ENCODE measurements at regions not wholly inside any gene's neighbourhood (a gene's known extent, or its start where the extent isn't known, plus 50 kb on each side); places are given as distances from the start of the nearest gene placed in this dataset.

- TF ChIP-seq, protein P1, sequence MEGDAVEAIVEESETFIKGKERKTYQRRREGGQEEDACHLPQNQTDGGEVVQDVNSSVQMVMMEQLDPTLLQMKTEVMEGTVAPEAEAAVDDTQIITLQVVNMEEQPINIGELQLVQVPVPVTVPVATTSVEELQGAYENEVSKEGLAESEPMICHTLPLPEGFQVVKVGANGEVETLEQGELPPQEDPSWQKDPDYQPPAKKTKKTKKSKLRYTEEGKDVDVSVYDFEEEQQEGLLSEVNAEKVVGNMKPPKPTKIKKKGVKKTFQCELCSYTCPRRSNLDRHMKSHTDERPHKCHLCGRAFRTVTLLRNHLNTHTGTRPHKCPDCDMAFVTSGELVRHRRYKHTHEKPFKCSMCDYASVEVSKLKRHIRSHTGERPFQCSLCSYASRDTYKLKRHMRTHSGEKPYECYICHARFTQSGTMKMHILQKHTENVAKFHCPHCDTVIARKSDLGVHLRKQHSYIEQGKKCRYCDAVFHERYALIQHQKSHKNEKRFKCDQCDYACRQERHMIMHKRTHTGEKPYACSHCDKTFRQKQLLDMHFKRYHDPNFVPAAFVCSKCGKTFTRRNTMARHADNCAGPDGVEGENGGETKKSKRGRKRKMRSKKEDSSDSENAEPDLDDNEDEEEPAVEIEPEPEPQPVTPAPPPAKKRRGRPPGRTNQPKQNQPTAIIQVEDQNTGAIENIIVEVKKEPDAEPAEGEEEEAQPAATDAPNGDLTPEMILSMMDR (IDR thresholded peaks at IDR 0.05; ENCODE audit: unreplicated experiment) = no peak
- H3K36me3 Mint-ChIP-seq (ENCODE audit: insufficient read depth, unreplicated experiment) = no peaks in the 10 kb centered on the region
- CTCF ChIA-PET = interaction anchor here (0.7 kb wide), 1 partner anchor 60 kb away, joined by 3 read pairs; no protein-coding TSS in a partner anchor
- DNase-seq = no peak
- BruUV-seq (replicated peaks) = no TSS peak
- H3K9me3 Mint-ChIP-seq (ENCODE audit: low read depth, unreplicated experiment) = no peaks in the 10 kb centered on the region
- peaks cover 26% of the 10 kb centered on the region for H3K4me1 Mint-ChIP-seq (ENCODE audit: low read depth, unreplicated experiment)
- no peak overlapping the region for H3K27ac Mint-ChIP-seq (ENCODE audit: unreplicated experiment)
- no peaks in the 10 kb centered on the region for H3K27me3 Mint-ChIP-seq (ENCODE audit: unreplicated experiment)
- intact Hi-C loops (cut with micrococcal nuclease; ENCODE audit: unreplicated experiment) = no loop called here
- H3K4me3 Mint-ChIP-seq (ENCODE audit: low read depth, unreplicated experiment) = no peak overlapping the region
Observed at GRCh38 chr18:57983472-57983871, 60.6 kb upstream of the NEDD4L start.

DNA sequence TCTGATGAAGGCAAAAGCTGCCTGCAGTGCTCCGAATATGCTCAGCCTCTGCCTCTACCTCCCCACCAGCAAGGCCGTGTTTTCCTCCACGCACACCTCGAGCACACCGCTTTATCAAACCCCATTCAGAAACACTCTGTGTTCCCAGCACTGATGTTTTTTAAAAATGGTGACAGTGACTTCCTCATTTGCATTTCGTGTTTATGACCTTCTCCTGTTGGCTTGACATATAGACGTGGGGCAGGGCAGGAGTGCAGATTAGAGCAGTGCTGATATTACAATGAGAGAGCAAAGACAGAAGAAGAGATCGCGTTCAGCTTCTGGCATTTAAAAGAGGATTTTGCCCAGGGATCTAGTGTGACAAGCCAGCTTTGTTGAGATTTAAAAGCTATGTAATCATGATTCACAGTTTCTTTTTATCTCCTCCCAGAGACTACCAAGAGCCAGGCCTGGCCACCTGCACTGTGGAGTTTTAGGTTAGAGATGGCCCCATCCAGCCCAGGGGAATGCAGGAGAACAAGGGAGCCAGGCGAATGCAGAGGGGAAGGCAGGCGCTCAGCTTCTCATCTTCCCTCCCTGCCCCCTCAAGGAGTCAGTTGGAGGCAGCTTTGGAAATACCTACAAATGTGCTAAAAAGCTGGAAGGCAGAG is 61.5 kb upstream of the NEDD4L start:
- CTCF ChIA-PET = no interaction called here
- H3K27me3 Mint-ChIP-seq (ENCODE audit: unreplicated experiment) = no peaks in the 10 kb centered on the region
- TF ChIP-seq, protein P1 (IDR thresholded peaks at IDR 0.05; ENCODE audit: unreplicated experiment) = no peak
- BruUV-seq (replicated peaks) = no TSS peak
- H3K27ac Mint-ChIP-seq (ENCODE audit: unreplicated experiment) = no peak overlapping the region
- H3K4me1 Mint-ChIP-seq (ENCODE audit: low read depth, unreplicated experiment) = peaks cover 26% of the 10 kb centered on the region
- no peak for DNase-seq
- no peak overlapping the region for H3K4me3 Mint-ChIP-seq (ENCODE audit: low read depth, unreplicated experiment)
- no peaks in the 10 kb centered on the region for H3K9me3 Mint-ChIP-seq (ENCODE audit: low read depth, unreplicated experiment)
- no peaks in the 10 kb centered on the region for H3K36me3 Mint-ChIP-seq (ENCODE audit: insufficient read depth, unreplicated experiment)
- intact Hi-C loops (cut with micrococcal nuclease; ENCODE audit: unreplicated experiment) = no loop called here

DNA sequence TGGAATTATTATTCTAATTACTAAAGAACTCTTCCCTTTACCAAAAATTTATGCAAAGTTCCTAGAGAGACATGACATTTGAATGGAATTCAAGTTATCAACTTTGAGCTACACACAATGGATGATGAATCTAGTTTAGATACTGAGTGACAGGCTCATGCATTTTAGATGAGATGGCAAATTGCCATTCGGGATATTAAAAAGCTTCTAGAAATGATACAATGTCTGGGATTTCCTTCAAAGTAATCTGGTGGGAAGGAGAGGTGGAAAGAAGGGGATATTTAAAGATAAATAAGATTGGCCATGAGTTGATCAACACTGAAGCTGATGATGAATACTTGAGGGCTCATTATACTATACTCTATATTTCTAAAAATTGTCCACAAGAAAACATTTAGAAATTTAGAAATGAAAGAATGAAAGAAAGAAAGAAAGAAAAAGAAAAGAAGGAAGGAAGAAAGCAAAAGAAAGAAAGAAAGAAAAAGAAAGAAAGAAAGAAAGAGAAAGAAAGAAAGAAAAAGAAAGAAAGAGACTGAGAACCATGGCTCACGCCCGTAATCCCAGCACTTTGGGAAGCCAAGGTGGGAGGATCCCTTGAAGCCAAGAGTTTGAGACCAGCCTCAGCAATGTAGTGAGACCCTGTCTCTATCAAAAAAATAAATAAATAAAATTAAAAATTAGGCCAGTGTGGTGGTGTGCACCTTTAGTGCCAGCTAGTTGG is 62.6 kb upstream of the NEDD4L start:
- Mint-ChIP-seq H3K9me3 (ENCODE audit: low read depth, unreplicated experiment) (no peaks in the 10 kb centered on the region), H3K4me1 (ENCODE audit: low read depth, unreplicated experiment) (peaks cover 26% of the 10 kb centered on the region), H3K27me3 (ENCODE audit: unreplicated experiment) (no peaks in the 10 kb centered on the region), H3K27ac (ENCODE audit: unreplicated experiment) (no peak overlapping the region), H3K36me3 (ENCODE audit: insufficient read depth, unreplicated experiment) (no peaks in the 10 kb centered on the region), H3K4me3 (ENCODE audit: low read depth, unreplicated experiment) (no peak overlapping the region)
- BruUV-seq (replicated peaks) = no TSS peak
- intact Hi-C loops (cut with micrococcal nuclease; ENCODE audit: unreplicated experiment) = no loop called here
- no peak for DNase-seq
- TF ChIP-seq, protein P1 (IDR thresholded peaks at IDR 0.05; ENCODE audit: unreplicated experiment) = no peak
- CTCF ChIA-PET = no interaction called here

DNA sequence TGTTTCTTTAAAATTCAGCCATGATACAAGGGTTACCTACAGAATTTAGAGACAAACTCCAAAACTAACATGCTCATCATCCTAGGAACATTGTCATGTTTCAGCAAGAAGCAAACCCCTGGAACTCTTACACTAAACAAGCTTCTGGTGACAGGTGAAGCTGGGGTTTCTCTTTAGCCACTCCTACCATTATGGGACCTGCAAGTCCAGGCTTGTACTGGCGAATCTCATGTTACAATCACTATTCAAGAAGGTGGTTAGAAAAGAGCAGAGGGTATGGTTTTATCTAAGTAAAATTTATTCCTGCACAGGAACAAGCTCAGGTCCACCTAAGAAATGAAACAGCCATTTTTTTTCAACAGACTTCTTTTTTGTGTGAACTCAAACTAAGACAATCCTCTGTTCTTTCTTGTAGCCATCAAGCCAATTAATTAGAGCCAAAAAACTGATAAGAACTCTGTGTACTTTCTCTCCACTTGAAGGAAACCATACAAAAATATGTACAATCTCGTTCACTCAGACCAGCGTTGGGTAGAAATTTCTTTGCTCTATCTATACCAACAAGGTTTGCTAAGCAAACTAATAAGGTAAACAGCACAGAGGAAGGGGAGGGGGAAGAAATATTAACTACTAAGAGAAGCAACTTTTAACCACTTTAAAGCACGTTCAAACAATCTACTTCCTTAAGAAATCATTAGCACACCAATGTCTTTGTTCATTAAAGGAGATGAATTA is 63.3 kb upstream of the NEDD4L start:
- H3K9me3 Mint-ChIP-seq (ENCODE audit: low read depth, unreplicated experiment) = no peaks in the 10 kb centered on the region
- H3K4me3 Mint-ChIP-seq (ENCODE audit: low read depth, unreplicated experiment) = no peak overlapping the region
- DNase-seq = no peak
- BruUV-seq (replicated peaks) = no TSS peak
- CTCF ChIA-PET = no interaction called here
- peaks cover 33% of the 10 kb centered on the region for H3K4me1 Mint-ChIP-seq (ENCODE audit: low read depth, unreplicated experiment)
- TF ChIP-seq, protein P1 (IDR thresholded peaks at IDR 0.05; ENCODE audit: unreplicated experiment) = no peak
- H3K27ac Mint-ChIP-seq (ENCODE audit: unreplicated experiment) = no peak overlapping the region
- H3K27me3 Mint-ChIP-seq (ENCODE audit: unreplicated experiment) = no peaks in the 10 kb centered on the region
- intact Hi-C loops (cut with micrococcal nuclease; ENCODE audit: unreplicated experiment) = no loop called here
- H3K36me3 Mint-ChIP-seq (ENCODE audit: insufficient read depth, unreplicated experiment) = no peaks in the 10 kb centered on the region

All from Calu3 (cell line).